SK-N-DZ (cell line): ENCODE measurements at regions not wholly inside any gene's neighbourhood (a gene's known extent, or its start where the extent isn't known, plus 50 kb on each side); places are given as distances from the start of the nearest gene placed in this dataset.
"Not testable (repeated sequence)": the region's sequence is repeated elsewhere in the genome, so short reads cannot be mapped to it uniquely, and the experiment has no call there.

Source experiments
- DNase-seq: peaks from one replicate; pipeline ENCODE4 v3.0.0-alpha.2; 2015; ENCODE audit warnings: low spot score

GRCh38 chr17:13442361-13442760 is 159.4 kb downstream of the HS3ST3A1 start:
- no peak for DNase-seq

DNA sequence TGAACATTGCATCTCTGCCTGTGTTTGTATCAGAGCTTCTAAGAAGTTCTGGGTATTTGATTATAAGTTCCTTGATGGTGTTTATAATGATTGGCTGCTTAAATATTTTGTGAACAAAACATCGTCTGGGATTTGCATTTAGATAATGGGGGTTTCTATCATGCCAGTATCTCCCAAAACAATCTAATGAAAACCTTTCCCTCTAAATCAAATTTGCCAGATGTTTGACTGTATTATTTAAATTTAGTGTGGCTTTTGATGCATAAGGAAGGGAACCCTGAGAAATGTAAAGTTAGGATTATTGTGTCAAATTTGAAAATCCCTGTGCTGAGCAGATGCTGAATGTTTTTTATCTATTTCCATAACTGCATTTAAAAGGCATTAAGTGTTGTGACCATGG is 159.9 kb downstream of the HS3ST3A1 start:
- DNase-seq: no peak

GRCh38 chr17:13437966-13438779 is 163.6 kb downstream of the HS3ST3A1 start:
- no peak for DNase-seq

GRCh38 chr17:13435230-13435629 is 166.5 kb downstream of the HS3ST3A1 start:
- DNase-seq: no peak

DNA sequence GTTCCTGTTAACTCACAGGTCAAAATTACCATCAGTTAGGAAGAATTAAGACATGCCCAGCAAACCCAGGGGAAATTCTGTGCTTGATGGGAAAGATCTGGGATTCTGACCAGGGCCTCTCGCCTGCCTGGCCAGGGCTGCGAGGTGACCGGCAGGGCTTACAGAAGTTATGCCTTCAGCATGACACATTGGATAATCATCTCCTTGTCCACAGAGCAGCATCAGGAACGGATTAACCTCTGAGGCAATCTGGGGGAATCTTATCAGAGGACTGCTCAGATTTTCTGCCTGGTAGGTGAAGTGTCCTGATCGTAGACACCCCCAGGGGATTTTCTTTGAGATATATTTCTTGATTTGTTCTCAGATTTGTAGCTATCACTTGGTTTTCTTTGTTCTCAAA is 172.5 kb downstream of the HS3ST3A1 start:
- DNase-seq: peak; percentile 98

DNA sequence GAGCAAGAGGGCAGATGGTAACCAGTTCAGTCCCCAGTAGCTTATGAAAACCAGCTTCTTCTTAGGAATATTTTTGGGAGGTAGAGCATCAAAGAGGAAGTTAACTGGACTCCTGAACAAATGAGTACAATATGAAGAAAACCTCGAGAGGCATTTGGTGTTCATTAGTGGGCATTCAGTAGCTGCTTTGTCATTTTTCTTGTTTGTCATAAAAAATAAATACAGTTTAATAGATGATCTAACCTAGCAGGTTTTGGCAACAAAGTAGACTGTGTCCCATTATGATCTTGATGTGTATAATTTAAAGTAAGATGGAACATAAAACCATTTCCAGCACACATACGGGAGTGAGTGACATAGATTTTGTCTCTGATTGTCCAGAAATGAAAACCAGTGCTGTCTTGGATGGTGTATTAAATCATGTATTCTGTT is 173.1 kb downstream of the HS3ST3A1 start:
- DNase-seq: no peak

GRCh38 chr17:13426991-13427390 is 174.7 kb downstream of the HS3ST3A1 start:
- peak; percentile 92 for DNase-seq

- peak; percentile 40 for DNase-seq
Observed at GRCh38 chr17:13425390-13425789, 176.3 kb downstream of the HS3ST3A1 start.

DNA sequence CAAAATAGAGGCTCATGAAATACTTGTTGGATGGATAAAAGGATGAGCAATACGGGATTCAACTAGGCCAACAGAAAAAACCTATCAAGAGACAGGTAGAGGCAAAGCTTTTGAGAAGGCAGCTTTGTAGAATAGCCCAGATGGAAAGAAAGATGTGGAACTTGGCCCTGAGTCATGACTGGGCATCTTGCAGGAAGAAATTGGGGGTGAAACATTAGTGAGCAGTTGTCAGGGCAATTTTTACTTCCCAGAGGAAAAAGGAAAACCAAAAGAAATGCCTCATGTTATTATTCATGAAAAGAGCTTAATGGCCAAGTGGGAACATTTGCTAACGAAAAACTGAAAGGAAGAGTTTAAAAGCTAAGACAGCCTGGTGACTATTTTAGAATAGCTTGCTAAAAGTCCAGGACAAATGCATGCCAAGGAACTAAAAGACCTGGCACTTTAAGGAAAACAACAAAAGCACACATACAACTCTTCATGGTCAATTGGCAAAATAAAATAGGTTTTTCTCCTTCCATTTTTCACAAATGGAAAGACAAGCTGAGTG is 180.1 kb downstream of the HS3ST3A1 start:
- no peak for DNase-seq

GRCh38 chr17:13420878-13421277 is 180.9 kb downstream of the HS3ST3A1 start:
- no peak for DNase-seq

DNA sequence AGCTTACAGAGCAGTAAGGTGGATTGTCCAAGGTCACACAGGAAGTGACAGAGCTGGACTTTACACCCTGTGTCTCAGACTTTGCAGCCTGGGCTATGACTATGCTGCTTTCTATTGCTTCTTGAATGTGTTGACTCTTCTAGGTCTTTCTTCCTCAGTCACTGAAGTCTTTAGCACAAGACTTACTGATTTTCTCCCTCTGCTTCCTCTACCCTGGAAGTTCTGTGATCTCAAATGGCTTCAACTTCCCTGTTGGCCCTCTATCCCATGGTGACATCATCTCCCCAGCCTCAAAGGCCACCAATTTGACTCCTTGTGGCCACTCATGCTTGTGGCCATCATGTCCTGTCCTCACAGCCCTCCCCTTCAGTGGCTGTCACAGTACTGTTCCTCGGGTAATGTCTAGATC is 181.3 kb downstream of the HS3ST3A1 start:
- no peak for DNase-seq

DNA sequence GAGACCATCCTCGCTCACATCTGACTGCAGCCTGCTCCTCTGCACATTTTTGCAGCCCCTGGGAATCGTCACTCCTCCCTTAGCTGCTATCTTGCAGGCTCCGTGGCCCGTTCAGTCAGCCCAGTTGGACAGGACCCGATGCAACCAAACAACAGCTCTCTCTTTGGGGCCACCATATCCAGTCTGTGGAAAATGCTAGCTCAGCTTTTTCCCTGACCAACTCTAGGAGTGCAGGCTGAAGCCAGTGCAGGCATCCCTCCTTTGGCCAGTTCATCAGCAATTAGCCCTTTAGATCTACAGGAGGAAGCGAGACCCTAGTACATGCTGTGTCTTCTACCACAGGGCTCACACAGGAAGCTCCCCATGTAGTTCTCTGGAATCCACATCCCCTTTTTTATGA is 182.1 kb downstream of the HS3ST3A1 start:
- no peak for DNase-seq

DNA sequence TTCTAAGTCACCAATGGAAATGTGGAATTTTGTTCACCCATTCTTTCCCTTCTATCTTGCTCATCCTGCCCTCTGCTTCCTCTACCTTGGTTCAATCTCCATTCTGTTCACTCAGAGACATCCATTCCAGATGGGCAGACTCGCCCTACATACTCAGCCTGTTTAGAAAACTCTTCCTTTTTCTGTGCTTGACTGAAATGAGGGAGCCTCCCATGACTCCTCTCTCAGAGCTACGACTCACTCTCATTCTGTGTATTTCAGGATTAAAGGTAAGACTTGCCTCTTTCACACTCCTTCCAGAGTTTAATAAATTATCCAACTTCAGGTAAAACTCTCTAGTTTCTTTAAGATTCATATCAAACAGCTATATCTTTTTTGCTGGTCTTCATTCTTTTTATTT is 182.8 kb downstream of the HS3ST3A1 start:
- DNase-seq: no peak

- no peak for DNase-seq
Observed at GRCh38 chr17:13417381-13417950, 184.3 kb downstream of the HS3ST3A1 start.

GRCh38 chr17:13416748-13417363 is 184.9 kb downstream of the HS3ST3A1 start:
- DNase-seq: no peak

DNA sequence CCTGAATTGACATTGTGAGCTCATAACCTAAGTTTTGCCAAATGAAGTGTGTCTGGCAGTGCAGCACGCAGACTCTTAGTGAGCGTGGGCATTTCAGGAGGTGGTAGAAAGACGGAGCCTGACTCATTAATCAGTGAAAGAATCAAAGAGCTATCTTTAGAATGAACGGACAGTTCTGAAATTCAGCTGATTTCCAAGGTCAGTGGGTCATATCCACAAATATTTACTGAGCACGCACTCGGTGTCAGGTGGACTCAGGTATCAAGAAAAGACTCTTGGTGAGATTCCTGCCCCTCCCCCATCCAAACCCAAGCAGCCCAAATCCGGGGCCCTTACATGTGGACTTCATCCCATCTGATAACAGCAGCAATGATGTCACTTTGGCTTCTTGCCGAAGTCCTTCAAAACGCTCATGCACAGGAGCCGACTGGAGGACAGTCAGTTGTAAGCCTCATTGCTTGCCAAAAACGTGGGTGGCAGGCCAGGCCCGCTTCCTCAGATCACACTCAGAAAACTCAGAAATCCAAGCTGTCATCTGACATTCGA is 185.8 kb downstream of the HS3ST3A1 start:
- DNase-seq: peak; percentile 70

- DNase-seq: not testable (repeated sequence)
Observed at GRCh38 chr17:13415200-13415599, 186.5 kb downstream of the HS3ST3A1 start.

DNA sequence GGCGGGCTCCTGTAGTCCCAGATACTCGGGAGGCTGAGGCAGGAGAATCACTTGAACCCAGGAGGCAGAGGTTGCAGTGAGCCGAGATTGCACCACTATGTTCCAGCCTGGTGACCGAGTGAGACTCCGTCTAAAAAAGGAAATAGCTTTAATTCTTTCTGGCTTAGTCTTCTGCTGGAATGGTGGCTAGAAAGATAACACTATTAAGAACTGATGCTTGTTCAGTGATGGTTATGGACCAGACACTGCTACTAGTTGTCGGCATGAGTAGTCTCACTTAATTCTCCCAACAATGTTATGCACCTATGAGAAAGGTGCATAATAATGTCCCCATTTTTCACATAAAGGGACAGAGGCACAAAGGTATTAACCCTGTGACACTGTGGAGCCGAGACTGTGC is 188.7 kb downstream of the HS3ST3A1 start:
- DNase-seq: no peak

DNA sequence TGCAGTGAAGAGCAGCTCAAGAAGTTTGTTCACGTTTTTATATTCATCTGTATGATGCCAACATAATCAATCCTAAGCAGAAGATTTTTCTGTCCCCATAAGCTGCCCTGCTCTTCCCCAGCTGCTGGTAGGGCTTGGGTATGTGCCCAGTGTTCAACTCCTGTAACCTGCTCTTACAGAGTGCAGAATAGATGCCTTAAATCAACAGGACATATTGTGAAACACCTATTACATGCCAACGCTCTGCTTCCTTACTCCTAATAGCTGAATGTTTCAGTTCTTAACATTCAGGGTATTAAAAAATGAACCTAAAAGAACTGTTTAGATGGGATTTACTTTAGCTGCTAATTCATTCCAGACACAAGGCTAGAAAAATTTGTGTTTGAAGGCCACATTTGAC is 190.9 kb downstream of the HS3ST3A1 start:
- DNase-seq: no peak

DNA sequence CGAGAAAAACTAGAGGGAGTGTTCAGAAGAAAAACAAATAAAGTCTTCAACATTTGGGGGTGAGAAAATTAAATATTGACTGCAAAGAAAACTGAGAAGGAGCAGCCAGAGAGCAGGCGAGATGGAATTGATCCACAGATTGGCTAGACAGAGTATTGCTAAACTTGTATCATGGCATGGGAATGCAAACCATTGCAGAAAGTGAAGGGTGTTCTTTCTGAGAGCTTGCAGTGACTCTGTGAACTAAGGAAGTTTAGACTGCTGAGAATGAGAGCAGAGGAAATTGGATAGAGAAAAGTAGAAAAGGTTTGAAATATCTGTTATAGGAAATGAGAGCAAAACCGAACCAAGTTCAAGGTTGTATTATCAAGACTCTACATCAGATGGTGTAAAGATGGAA is 191.5 kb downstream of the HS3ST3A1 start:
- no peak for DNase-seq

DNA sequence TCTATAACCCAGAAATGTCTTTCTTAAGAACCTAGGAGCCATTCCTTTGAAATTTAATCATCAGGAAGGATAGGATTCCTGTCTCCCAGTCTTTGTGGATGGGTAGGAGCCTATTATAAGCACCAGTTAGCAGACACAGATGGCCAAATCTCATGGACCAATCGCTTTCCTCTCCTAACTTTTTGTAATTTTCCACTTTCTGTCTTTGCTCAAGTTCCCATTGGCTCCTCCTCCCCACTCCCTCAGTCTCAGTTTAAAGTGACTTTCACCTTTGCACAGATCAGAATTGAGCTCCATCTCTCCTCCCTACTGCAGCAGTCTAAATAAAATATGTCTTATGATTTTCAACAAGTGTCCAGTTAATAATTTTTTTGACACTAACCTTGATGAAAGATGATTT is 192.3 kb downstream of the HS3ST3A1 start:
- DNase-seq: no peak

- no peak for DNase-seq
Observed at GRCh38 chr17:13407381-13407780, 194.3 kb downstream of the HS3ST3A1 start.
